Stimulated activated naive B cell treated with anti-CD40 and anti-IgM and Interleukin-4, amounts not matched to agents 10 μg/mL and 1 μg/mL and 100 μg/mL, for 72 hours (primary cell): ENCODE measurements at regions not wholly inside any gene's neighbourhood (a gene's known extent, or its start where the extent isn't known, plus 50 kb on each side); places are given as distances from the start of the nearest gene placed in this dataset.

Source experiments
- ATAC-seq, 2 donors: fragments of 150-1000 bp; cut with Tn5 transposase; replicated peaks; 2 replicates each; pipeline ENCODE4 v1.10.0; 2021; ENCODE audit warnings: moderate library complexity in 1 of 2
- DNase-seq: peaks from one replicate; pipeline ENCODE4 v3.0.0; 2021
- H3K27ac Mint-ChIP-seq: one replicate; pipeline ENCODE4 v1.8.0; 2022; ENCODE audit warnings: mild to moderate bottlenecking, mixed read lengths
- H3K27me3 Mint-ChIP-seq, 2 donors: one replicate each; pipeline ENCODE4 v1.8.0; 2022; ENCODE audit warnings: mixed read lengths in 2 of 2
- H3K36me3 Mint-ChIP-seq, 2 donors: one replicate each; pipeline ENCODE4 v1.8.0; 2022; ENCODE audit warnings: mixed read lengths in 2 of 2, mild to moderate bottlenecking in 1 of 2
- H3K4me1 Mint-ChIP-seq, 2 donors: one replicate each; pipeline ENCODE4 v1.8.0; 2022; ENCODE audit warnings: mixed read lengths in 2 of 2, mild to moderate bottlenecking in 1 of 2
- H3K4me3 Mint-ChIP-seq, 2 donors: one replicate each; pipeline ENCODE4 v1.8.0; 2022; ENCODE audit warnings: mild to moderate bottlenecking in 2 of 2, mixed read lengths in 2 of 2, moderate library complexity in 1 of 2
- H3K9me3 Mint-ChIP-seq, 2 donors: one replicate each; pipeline ENCODE4 v1.8.0; 2022; ENCODE audit warnings: mixed read lengths in 2 of 2, mild to moderate bottlenecking in 1 of 2

GRCh38 chr9:26753971-26754370, 138.6 kb downstream of the CAAP1 start:
- no peak overlapping the region for H3K4me3 Mint-ChIP-seq

GRCh38 chr9:26750162-26750561, 142.4 kb downstream of the CAAP1 start:
- ATAC-seq (no peak), DNase-seq (no peak)
- peaks cover 0 to 2% of the 10 kb centered on the region in 2 donors for H3K4me1 Mint-ChIP-seq
- peaks cover 5 to 7% of the 10 kb centered on the region in 2 donors for H3K27me3 Mint-ChIP-seq
- no peaks in the 10 kb centered on the region for H3K36me3 Mint-ChIP-seq
- no peak overlapping the region for H3K4me3 Mint-ChIP-seq
- no peak overlapping the region for H3K27ac Mint-ChIP-seq
- H3K9me3 Mint-ChIP-seq, result no peaks in the 10 kb centered on the region

More at GRCh38 chr9:26753971-26754370, 138.6 kb downstream of the CAAP1 start:
- peaks cover 5 to 15% of the 10 kb centered on the region in 2 donors for H3K27me3 Mint-ChIP-seq
- no peaks in the 10 kb centered on the region for H3K9me3 Mint-ChIP-seq
- ATAC-seq, result no peak
- H3K27ac Mint-ChIP-seq, result no peak overlapping the region
- H3K36me3 Mint-ChIP-seq, result no peaks in the 10 kb centered on the region
- no peak for DNase-seq
- no peaks in the 10 kb centered on the region for H3K4me1 Mint-ChIP-seq

- no peaks in the 10 kb centered on the region for H3K36me3 Mint-ChIP-seq
- H3K27ac Mint-ChIP-seq, result no peak overlapping the region
- no peak for ATAC-seq
- no peak overlapping the region for H3K4me3 Mint-ChIP-seq
- DNase-seq, result no peak
- peaks cover 0 to 2% of the 10 kb centered on the region in 2 donors for H3K4me1 Mint-ChIP-seq
- H3K9me3 Mint-ChIP-seq, result no peaks in the 10 kb centered on the region
- peaks cover 0 to 4% of the 10 kb centered on the region in 2 donors for H3K27me3 Mint-ChIP-seq
Observed at GRCh38 chr9:26748449-26749058, 144.0 kb downstream of the CAAP1 start.

- H3K9me3 Mint-ChIP-seq, result no peaks in the 10 kb centered on the region
- H3K36me3 Mint-ChIP-seq, result no peaks in the 10 kb centered on the region
- H3K4me3 Mint-ChIP-seq, result no peak overlapping the region
- H3K4me1 Mint-ChIP-seq, result peaks cover 0 to 2% of the 10 kb centered on the region in 2 donors
- DNase-seq, result no peak
- ATAC-seq, result no peak
- peaks cover 0 to 7% of the 10 kb centered on the region in 2 donors for H3K27me3 Mint-ChIP-seq
- H3K27ac Mint-ChIP-seq, result no peak overlapping the region
Observed at GRCh38 chr9:26747611-26748010, 145.0 kb downstream of the CAAP1 start.

- DNase-seq (no peak), ATAC-seq (no peak)
- no peak overlapping the region for H3K4me3 Mint-ChIP-seq
- peaks cover 0 to 2% of the 10 kb centered on the region in 2 donors for H3K4me1 Mint-ChIP-seq
- no peaks in the 10 kb centered on the region for H3K9me3 Mint-ChIP-seq
- peaks cover 0 to 8% of the 10 kb centered on the region in 2 donors for H3K27me3 Mint-ChIP-seq
- H3K27ac Mint-ChIP-seq, result no peak overlapping the region
- H3K36me3 Mint-ChIP-seq, result no peaks in the 10 kb centered on the region
Observed at GRCh38 chr9:26746357-26747072, 146.1 kb downstream of the CAAP1 start.

GRCh38 chr9:26745111-26745510, 147.5 kb downstream of the CAAP1 start:
- DNase-seq, result no peak
- H3K27ac Mint-ChIP-seq, result no peak overlapping the region
- no peak for ATAC-seq
- no peaks in the 10 kb centered on the region for H3K36me3 Mint-ChIP-seq
- peaks cover 0 to 2% of the 10 kb centered on the region in 2 donors for H3K4me1 Mint-ChIP-seq
- H3K27me3 Mint-ChIP-seq, result peaks cover 0 to 9% of the 10 kb centered on the region in 2 donors
- no peaks in the 10 kb centered on the region for H3K9me3 Mint-ChIP-seq
- H3K4me3 Mint-ChIP-seq, result no peak overlapping the region

- Mint-ChIP-seq H3K4me3 (no peak overlapping the region), H3K27me3 (peaks cover 6 to 9% of the 10 kb centered on the region in 2 donors), H3K4me1 (peaks cover 0 to 2% of the 10 kb centered on the region in 2 donors), H3K9me3 (peaks cover 5% of the 10 kb centered on the region in 2 donors), H3K27ac (no peak overlapping the region), H3K36me3 (peaks cover 0 to 4% of the 10 kb centered on the region in 2 donors)
- no peak for ATAC-seq
- no peak for DNase-seq
Observed at GRCh38 chr9:26744191-26744965, 148.2 kb downstream of the CAAP1 start.

- ATAC-seq, result no peak
- peaks cover 9 to 13% of the 10 kb centered on the region in 2 donors for H3K9me3 Mint-ChIP-seq
Observed at GRCh38 chr9:26742828-26743476, 149.7 kb downstream of the CAAP1 start.

GRCh38 chr9:26735160-26735559, 157.4 kb downstream of the CAAP1 start:
- no peak overlapping the region for H3K27ac Mint-ChIP-seq
- no peaks in the 10 kb centered on the region for H3K4me1 Mint-ChIP-seq
- ATAC-seq (peak; percentile 56 to 65), DNase-seq (no peak)
- H3K4me3 Mint-ChIP-seq, result no peak overlapping the region
- peaks cover 4 to 18% of the 10 kb centered on the region in 2 donors for H3K27me3 Mint-ChIP-seq
- peaks cover 14 to 30% of the 10 kb centered on the region in 2 donors for H3K9me3 Mint-ChIP-seq
- H3K36me3 Mint-ChIP-seq, result peaks cover 0 to 8% of the 10 kb centered on the region in 2 donors

More at GRCh38 chr9:26742828-26743476, 149.7 kb downstream of the CAAP1 start:
- no peak overlapping the region for H3K4me3 Mint-ChIP-seq
- peaks cover 6 to 12% of the 10 kb centered on the region in 2 donors for H3K27me3 Mint-ChIP-seq
- no peak overlapping the region for H3K27ac Mint-ChIP-seq
- H3K4me1 Mint-ChIP-seq, result peaks cover 0 to 2% of the 10 kb centered on the region in 2 donors
- no peak for DNase-seq
- peaks cover 0 to 7% of the 10 kb centered on the region in 2 donors for H3K36me3 Mint-ChIP-seq

- no peak for DNase-seq
- no peak overlapping the region for H3K27ac Mint-ChIP-seq
- no peak overlapping the region for H3K4me3 Mint-ChIP-seq
- H3K36me3 Mint-ChIP-seq, result no peaks in the 10 kb centered on the region
- peaks cover 0 to 14% of the 10 kb centered on the region in 2 donors for H3K9me3 Mint-ChIP-seq
- peaks cover 0 to 4% of the 10 kb centered on the region in 2 donors for H3K27me3 Mint-ChIP-seq
- no peak for ATAC-seq
- H3K4me1 Mint-ChIP-seq, result no peaks in the 10 kb centered on the region
Observed at GRCh38 chr9:26729187-26729586, 163.4 kb downstream of the CAAP1 start.

- Mint-ChIP-seq H3K36me3 (no peaks in the 10 kb centered on the region), H3K27ac (no peak overlapping the region), H3K4me1 (peaks cover 2 to 6% of the 10 kb centered on the region in 2 donors)
Observed at GRCh38 chr9:26727471-26727870, 165.1 kb downstream of the CAAP1 start.

GRCh38 chr9:26725573-26725972, 167.0 kb downstream of the CAAP1 start:
- peaks cover 0 to 4% of the 10 kb centered on the region in 2 donors for H3K27me3 Mint-ChIP-seq
- no peak for DNase-seq
- ATAC-seq, result no peak
- H3K9me3 Mint-ChIP-seq, result peaks cover 0 to 2% of the 10 kb centered on the region in 2 donors
- peaks cover 2 to 6% of the 10 kb centered on the region in 2 donors for H3K4me1 Mint-ChIP-seq
- H3K36me3 Mint-ChIP-seq, result no peaks in the 10 kb centered on the region
- H3K27ac Mint-ChIP-seq, result no peak overlapping the region
- no peak overlapping the region for H3K4me3 Mint-ChIP-seq

More at GRCh38 chr9:26727471-26727870, 165.1 kb downstream of the CAAP1 start:
- Mint-ChIP-seq H3K9me3 (peaks cover 0 to 9% of the 10 kb centered on the region in 2 donors), H3K27me3 (peaks cover 0 to 4% of the 10 kb centered on the region in 2 donors), H3K4me3 (no peak overlapping the region)
- no peak for ATAC-seq
- DNase-seq, result no peak

- DNase-seq, result no peak
- Mint-ChIP-seq H3K9me3 (peaks cover 0 to 2% of the 10 kb centered on the region in 2 donors), H3K27me3 (no peaks in the 10 kb centered on the region), H3K36me3 (no peaks in the 10 kb centered on the region), H3K4me1 (peaks cover 2 to 6% of the 10 kb centered on the region in 2 donors), H3K4me3 (no peak overlapping the region), H3K27ac (no peak overlapping the region)
- ATAC-seq, result peak in 1 of 2 donors; percentile 61
Observed at GRCh38 chr9:26723486-26723885, 169.1 kb downstream of the CAAP1 start.

GRCh38 chr9:26722755-26723154, 169.8 kb downstream of the CAAP1 start:
- DNase-seq (no peak), ATAC-seq (no peak)
- Mint-ChIP-seq H3K36me3 (no peaks in the 10 kb centered on the region), H3K9me3 (peaks cover 0 to 2% of the 10 kb centered on the region in 2 donors), H3K27ac (no peak overlapping the region), H3K4me1 (peaks cover 2 to 6% of the 10 kb centered on the region in 2 donors), H3K4me3 (no peak overlapping the region), H3K27me3 (no peaks in the 10 kb centered on the region)
